K562 (cell line): ENCODE measurements at regions not wholly inside any gene's neighbourhood (a gene's known extent, or its start where the extent isn't known, plus 50 kb on each side); places are given as distances from the start of the nearest gene placed in this dataset.
A peak's percentile ranks its signal among the peaks of the same experiment; 100 is the strongest.

Experiments
- CAMTA2 ChIP-seq: fragments of 250-450 bp; sonication (Bioruptor Pico); conservative IDR thresholded peaks from 2 replicates; pipeline ENCODE4 v1.5.1; 2022
- CBX1 ChIP-seq: sonication (generic); IDR thresholded peaks from 2 replicates; pipeline ENCODE4 v1.6.1; 2016; ENCODE audit warnings: antibody characterized with exemption, low read depth, mild to moderate bottlenecking
- CCAR2 ChIP-seq: fragments of 200-400 bp; formaldehyde crosslinking; IDR thresholded peaks from 2 replicates; pipeline ENCODE4 v1.6.1; 2017; ENCODE audit warnings: mild to moderate bottlenecking, low read depth, low read length
- CREB1 ChIP-seq, 2 experiments: sonication (generic) in 1 of 2; formaldehyde crosslinking in 1 of 2; IDR thresholded peaks; 2 replicates each; pipeline versions ENCODE4 v1.6.1 to v1.8.0; 2012 to 2022; ENCODE audit warnings: inconsistent platforms in 1 of 2, mild to moderate bottlenecking in 1 of 2, missing genetic modification reagents in 1 of 2, moderate library complexity in 1 of 2
- DDX20 ChIP-seq: fragments of 450-650 bp; IDR thresholded peaks from 2 replicates; pipeline ENCODE4 v1.6.1; 2016; ENCODE audit warnings: missing genetic modification characterization, low read depth, mild to moderate bottlenecking, missing compliant biosample characterization, moderate library complexity
- DNMT1 ChIP-seq: fragments of 450-650 bp; IDR thresholded peaks from 2 replicates; pipeline ENCODE4 v1.6.1; 2016; ENCODE audit warnings: antibody characterized with exemption, mild to moderate bottlenecking
- EGR1 ChIP-seq: fragments of 450-650 bp; conservative IDR thresholded peaks from 2 replicates; pipeline ENCODE4 v1.6.1; 2017; ENCODE audit warnings: mild to moderate bottlenecking
- FOSL1 ChIP-seq: fragments of 200-800 bp; sonication (Bioruptor generic); conservative IDR thresholded peaks from 2 replicates; pipeline ENCODE4 v1.6.1; 2016; ENCODE audit warnings: missing genetic modification characterization, missing compliant biosample characterization
- HCFC1 ChIP-seq: IDR thresholded peaks from 2 replicates; pipeline ENCODE4 v1.6.1; 2012; ENCODE audit warnings: low read depth, low read length, improper control_type of control experiment
- IFI16 ChIP-seq: fragments of 250-450 bp; sonication (Bioruptor Pico); IDR thresholded peaks from 2 replicates; pipeline ENCODE4 v2.1.2; 2022; ENCODE audit warnings: mild to moderate bottlenecking, inconsistent platforms
- MAFF ChIP-seq: IDR thresholded peaks from 2 replicates; pipeline ENCODE4 v1.6.1; 2012; ENCODE audit warnings: low read length, improper control_type of control experiment
- MAFK ChIP-seq: IDR thresholded peaks from 2 replicates; pipeline ENCODE4 v1.6.1; 2011; ENCODE audit warnings: low read length, improper control_type of control experiment
- MTF1 ChIP-seq: fragments of 250-450 bp; sonication (Bioruptor Pico); IDR thresholded peaks from 2 replicates; pipeline ENCODE4 v1.9.0; 2021; ENCODE audit warnings: moderate library complexity, mild to moderate bottlenecking, inconsistent platforms, borderline replicate concordance
- NFE2 ChIP-seq: IDR thresholded peaks from 2 replicates; pipeline ENCODE4 v1.6.1; 2014; ENCODE audit warnings: antibody characterized with exemption, low read depth
- POLR3A ChIP-seq: IDR thresholded peaks from 2 replicates; pipeline ENCODE4 v1.6.1; 2011; ENCODE audit warnings: borderline replicate concordance, mild to moderate bottlenecking, moderate library complexity; ENCODE audit not compliant: insufficient read length, insufficient read depth; ENCODE audit errors: extremely low read depth
- RBM25 ChIP-seq: fragments of 200-400 bp; formaldehyde crosslinking; IDR thresholded peaks from 2 replicates; pipeline ENCODE4 v1.6.1; 2018; ENCODE audit warnings: low read length, low read depth, moderate library complexity; ENCODE audit not compliant: severe bottlenecking
- SIRT6 ChIP-seq: IDR thresholded peaks from one replicate; pipeline ENCODE4 v1.6.1; 2012; ENCODE audit warnings: low read depth, mild to moderate bottlenecking, control low read depth, inconsistent platforms, low read length, moderate library complexity
- SMARCC2 ChIP-seq: fragments of 450-650 bp; IDR thresholded peaks from 2 replicates; pipeline ENCODE4 v1.6.1; 2017; ENCODE audit warnings: antibody characterized with exemption, moderate library complexity, mild to moderate bottlenecking, low read depth
- SMC3 ChIP-seq: conservative IDR thresholded peaks from 2 replicates; pipeline ENCODE4 v1.6.1; 2011; ENCODE audit warnings: low read depth, low read length, improper control_type of control experiment; ENCODE audit not compliant: insufficient read depth
- SREBF1 ChIP-seq: fragments of 150-350 bp; IDR thresholded peaks from 2 replicates; pipeline ENCODE4 v1.6.1; 2014; ENCODE audit warnings: antibody characterized with exemption, low read depth, low read length, borderline replicate concordance
- SRSF1 ChIP-seq: fragments of 200-400 bp; formaldehyde crosslinking; IDR thresholded peaks from 2 replicates; pipeline ENCODE4 v1.6.1; 2017; ENCODE audit warnings: mild to moderate bottlenecking, low read depth, low read length, moderate library complexity
- SRSF7 ChIP-seq: fragments of 200-400 bp; formaldehyde crosslinking; optimal IDR thresholded peaks from 2 replicates; pipeline ENCODE3; 2017; ENCODE audit warnings: mild to moderate bottlenecking, low read depth, low read length
- STAT5A ChIP-seq: IDR thresholded peaks from 2 replicates; pipeline ENCODE4 v1.6.1; 2012; ENCODE audit warnings: low read length, inconsistent platforms, borderline replicate concordance
- STAT5B ChIP-seq: fragments of 250-450 bp; sonication (Bioruptor Pico); IDR thresholded peaks from 2 replicates; pipeline ENCODE4 v1.8.0; 2021; ENCODE audit warnings: mild to moderate bottlenecking, inconsistent platforms
- U2AF2 ChIP-seq: fragments of 200-400 bp; formaldehyde crosslinking; optimal IDR thresholded peaks from 2 replicates; pipeline ENCODE3; 2017; ENCODE audit warnings: low read depth, mild to moderate bottlenecking, low read length
- XRCC4 ChIP-seq: IDR thresholded peaks from one replicate; pipeline ENCODE4 v1.6.1; 2011; ENCODE audit not compliant: insufficient read depth, insufficient read length; ENCODE audit errors: extremely low read depth
- ZNF785 ChIP-seq: fragments of 250-450 bp; sonication (Bioruptor Pico); IDR thresholded peaks from 2 replicates; pipeline ENCODE4 v1.4.0; 2020; ENCODE audit warnings: mild to moderate bottlenecking
- TF ChIP-seq, protein P1 (sequence below): fragments of 450-650 bp; formaldehyde crosslinking; IDR thresholded peaks from 2 replicates; pipeline ENCODE4 v1.4.0; 2020; ENCODE audit warnings: mild to moderate bottlenecking
- TF ChIP-seq, protein P2 (sequence below): sonication (generic); formaldehyde crosslinking; IDR thresholded peaks from 2 replicates; pipeline ENCODE4 v1.9.0; 2022; ENCODE audit warnings: mild to moderate bottlenecking, missing genetic modification reagents
- TF ChIP-seq, protein P3 (sequence below): fragments of 250-450 bp; sonication (Bioruptor Pico); IDR thresholded peaks from 2 replicates; pipeline ENCODE4 v1.4.0; 2020

DNA sequence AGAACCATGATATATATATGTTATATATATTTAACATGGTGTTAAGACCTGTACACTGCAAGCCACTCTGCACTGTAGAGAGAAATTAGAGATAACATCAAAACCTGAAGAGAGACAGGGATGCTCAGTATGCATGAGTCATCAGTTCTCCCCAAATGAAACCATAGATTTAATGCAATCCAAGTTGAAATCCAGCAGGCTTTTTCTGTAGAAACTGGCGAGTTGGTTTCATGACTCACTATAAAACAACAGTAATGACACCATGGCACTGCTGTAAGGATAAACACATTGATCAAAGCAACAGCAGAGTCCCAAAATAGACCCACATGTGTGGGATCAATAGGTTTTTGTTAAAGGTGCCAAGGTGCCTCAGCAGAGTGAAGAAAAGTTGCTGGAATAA lies 65.8 kb downstream of the RTP5 start (continued):
- TF ChIP-seq MAFK, result peak; percentile 14; the same call in 1 of the 2 replicates
- no peak for TF ChIP-seq CCAR2
- no peak for TF ChIP-seq HCFC1
- TF ChIP-seq STAT5B (CRISPR knock-in tag), result no peak
- no peak for TF ChIP-seq XRCC4
- no peak for TF ChIP-seq MTF1 (CRISPR knock-in tag)
- no peak for TF ChIP-seq SRSF7
- TF ChIP-seq, protein P1, sequence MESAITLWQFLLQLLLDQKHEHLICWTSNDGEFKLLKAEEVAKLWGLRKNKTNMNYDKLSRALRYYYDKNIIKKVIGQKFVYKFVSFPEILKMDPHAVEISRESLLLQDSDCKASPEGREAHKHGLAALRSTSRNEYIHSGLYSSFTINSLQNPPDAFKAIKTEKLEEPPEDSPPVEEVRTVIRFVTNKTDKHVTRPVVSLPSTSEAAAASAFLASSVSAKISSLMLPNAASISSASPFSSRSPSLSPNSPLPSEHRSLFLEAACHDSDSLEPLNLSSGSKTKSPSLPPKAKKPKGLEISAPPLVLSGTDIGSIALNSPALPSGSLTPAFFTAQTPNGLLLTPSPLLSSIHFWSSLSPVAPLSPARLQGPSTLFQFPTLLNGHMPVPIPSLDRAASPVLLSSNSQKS (CRISPR knock-in tag), result no peak
- no peak for TF ChIP-seq SRSF1
- TF ChIP-seq SMC3, result no peak
- TF ChIP-seq DDX20 (tag), result no peak
- 0 out of 2 replicates have a peak, but pooled peaks have one; percentile 4 for TF ChIP-seq NFE2
- no peak for TF ChIP-seq U2AF2
- TF ChIP-seq SIRT6, result no peak
- TF ChIP-seq CBX1, result no peak
- no peak for TF ChIP-seq STAT5A
- no peak for TF ChIP-seq POLR3A
- TF ChIP-seq SREBF1, result no peak
- no peak for TF ChIP-seq IFI16 (CRISPR knock-in tag)
- TF ChIP-seq, protein P2, sequence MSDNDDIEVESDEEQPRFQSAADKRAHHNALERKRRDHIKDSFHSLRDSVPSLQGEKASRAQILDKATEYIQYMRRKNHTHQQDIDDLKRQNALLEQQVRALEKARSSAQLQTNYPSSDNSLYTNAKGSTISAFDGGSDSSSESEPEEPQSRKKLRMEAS (CRISPR knock-in tag), result no peak
- TF ChIP-seq FOSL1 (tag), result peak; percentile 50; the same call in 1 of the 2 replicates
- TF ChIP-seq MAFF, result peak; percentile 17; the same call in 1 of the 2 replicates
- no peak for TF ChIP-seq SMARCC2
- no peak for TF ChIP-seq CREB1 (IDR thresholded peaks at IDR 0.05)
- no peak for TF ChIP-seq CREB1 (CRISPR knock-in tag; IDR thresholded peaks at IDR 0.05)
- no peak for TF ChIP-seq ZNF785
- no peak for TF ChIP-seq CAMTA2 (CRISPR knock-in tag)
- TF ChIP-seq, protein P3, sequence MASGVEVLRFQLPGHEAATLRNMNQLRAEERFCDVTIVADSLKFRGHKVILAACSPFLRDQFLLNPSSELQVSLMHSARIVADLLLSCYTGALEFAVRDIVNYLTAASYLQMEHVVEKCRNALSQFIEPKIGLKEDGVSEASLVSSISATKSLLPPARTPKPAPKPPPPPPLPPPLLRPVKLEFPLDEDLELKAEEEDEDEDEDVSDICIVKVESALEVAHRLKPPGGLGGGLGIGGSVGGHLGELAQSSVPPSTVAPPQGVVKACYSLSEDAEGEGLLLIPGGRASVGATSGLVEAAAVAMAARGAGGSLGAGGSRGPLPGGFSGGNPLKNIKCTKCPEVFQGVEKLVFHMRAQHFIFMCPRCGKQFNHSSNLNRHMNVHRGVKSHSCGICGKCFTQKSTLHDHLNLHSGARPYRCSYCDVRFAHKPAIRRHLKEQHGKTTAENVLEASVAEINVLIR (CRISPR knock-in tag), result no peak
- no peak for TF ChIP-seq DNMT1
- TF ChIP-seq RBM25, result no peak
- TF ChIP-seq EGR1, result no peak
